Femur (tissue), 1 donor: ENCODE measurements at regions not wholly inside any gene's neighbourhood (a gene's known extent, or its start where the extent isn't known, plus 50 kb on each side); places are given as distances from the start of the nearest gene placed in this dataset.
A peak's percentile ranks its signal among the peaks of the same experiment; 100 is the strongest.
"Not testable (repeated sequence)": the region's sequence is repeated elsewhere in the genome, so short reads cannot be mapped to it uniquely, and the experiment has no call there.

ENCODE experiments used
- DNase-seq: peaks from one replicate; pipeline ENCODE4 v3.0.0-alpha.2; 2017

GRCh38 chr2:240191001-240191400, 50.5 kb upstream of the OTOS start:
- no peak for DNase-seq

DNA sequence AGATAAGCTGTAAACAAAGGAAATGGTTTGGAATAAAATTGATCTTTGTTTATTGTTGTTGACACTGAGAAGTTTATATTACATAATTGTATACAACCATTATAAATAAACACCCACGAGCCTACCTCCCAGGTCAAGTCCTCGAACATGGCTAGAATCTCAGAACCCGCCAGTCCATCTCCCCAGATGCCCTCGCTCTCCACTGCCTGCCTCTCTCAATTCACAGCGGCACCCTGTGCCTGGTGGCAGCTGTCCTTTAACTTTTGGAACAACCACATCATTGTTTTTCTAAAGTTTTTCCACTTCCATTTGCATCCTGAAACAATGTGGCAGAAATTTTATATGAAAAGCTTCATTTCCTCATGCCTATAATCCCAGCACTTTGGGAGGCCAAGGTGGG, 52.2 kb upstream of the OTOS start:
- no peak for DNase-seq

- DNase-seq, result not testable (repeated sequence)
Observed at GRCh38 chr2:240194341-240194762, 53.9 kb upstream of the OTOS start.

DNA sequence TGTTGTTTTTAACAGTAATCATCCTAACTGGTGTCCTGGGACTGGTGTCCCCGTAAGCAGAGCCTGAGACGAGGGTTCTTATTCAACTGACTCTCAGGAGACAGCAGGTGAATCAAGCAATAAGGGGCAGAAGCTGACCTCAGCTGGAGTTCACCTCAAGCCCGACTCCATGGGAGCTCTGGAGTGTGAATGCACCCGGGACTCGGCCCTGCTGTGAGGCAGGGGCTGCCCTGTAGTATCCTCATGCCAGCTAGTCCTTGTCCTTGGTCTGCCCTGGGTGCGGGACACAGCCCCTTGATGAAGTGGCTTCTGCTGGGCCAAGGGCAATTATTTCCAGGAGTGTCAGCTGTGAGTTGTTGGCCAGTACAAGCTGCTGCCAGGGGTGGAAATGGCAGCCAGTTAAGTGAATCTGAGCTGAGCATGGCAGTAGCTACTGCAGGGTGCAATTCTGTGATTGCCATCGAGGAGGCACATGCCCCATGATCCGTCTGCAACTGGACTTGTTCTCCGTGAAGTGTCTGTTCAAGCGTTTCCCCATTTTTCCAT, 54.9 kb upstream of the OTOS start:
- DNase-seq, result no peak

- DNase-seq, result peak; percentile 53
Observed at GRCh38 chr2:240196716-240197461, 56.4 kb upstream of the OTOS start.

DNA sequence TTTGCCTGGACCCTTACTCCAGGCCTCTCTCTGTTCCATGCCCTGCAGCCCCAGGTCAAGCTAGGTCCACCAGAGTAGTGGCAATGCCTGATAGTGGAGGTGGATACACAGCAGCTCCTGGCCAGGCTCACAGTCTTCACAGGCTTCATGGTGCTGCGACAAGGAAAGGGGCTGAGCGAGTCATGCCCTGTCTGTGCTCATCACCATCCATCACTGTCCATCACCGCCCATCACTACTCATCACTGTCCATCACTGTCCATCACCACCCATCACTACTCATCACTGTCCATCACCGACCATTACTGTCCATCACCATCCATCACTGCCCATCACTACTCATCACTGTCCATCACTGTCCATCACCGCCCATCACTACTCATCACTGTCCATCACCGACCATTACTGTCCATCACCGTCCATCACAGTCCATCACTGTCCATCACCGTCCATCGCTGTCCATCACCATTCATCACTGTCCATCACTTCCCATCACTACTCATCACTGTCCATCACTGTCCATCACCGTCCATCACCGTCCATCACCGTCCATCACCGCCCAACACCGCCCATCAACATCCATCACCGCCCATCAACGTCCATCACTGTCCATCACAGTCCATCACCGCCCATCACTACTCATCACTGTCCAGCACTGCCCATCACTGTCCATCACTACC, 57.1 kb upstream of the OTOS start:
- peak; percentile 2 for DNase-seq

GRCh38 chr2:240198226-240198625, 57.8 kb upstream of the OTOS start:
- no peak for DNase-seq

- DNase-seq, result peak; percentile 5
Observed at GRCh38 chr2:240199133-240199870, 58.8 kb upstream of the OTOS start.

DNA sequence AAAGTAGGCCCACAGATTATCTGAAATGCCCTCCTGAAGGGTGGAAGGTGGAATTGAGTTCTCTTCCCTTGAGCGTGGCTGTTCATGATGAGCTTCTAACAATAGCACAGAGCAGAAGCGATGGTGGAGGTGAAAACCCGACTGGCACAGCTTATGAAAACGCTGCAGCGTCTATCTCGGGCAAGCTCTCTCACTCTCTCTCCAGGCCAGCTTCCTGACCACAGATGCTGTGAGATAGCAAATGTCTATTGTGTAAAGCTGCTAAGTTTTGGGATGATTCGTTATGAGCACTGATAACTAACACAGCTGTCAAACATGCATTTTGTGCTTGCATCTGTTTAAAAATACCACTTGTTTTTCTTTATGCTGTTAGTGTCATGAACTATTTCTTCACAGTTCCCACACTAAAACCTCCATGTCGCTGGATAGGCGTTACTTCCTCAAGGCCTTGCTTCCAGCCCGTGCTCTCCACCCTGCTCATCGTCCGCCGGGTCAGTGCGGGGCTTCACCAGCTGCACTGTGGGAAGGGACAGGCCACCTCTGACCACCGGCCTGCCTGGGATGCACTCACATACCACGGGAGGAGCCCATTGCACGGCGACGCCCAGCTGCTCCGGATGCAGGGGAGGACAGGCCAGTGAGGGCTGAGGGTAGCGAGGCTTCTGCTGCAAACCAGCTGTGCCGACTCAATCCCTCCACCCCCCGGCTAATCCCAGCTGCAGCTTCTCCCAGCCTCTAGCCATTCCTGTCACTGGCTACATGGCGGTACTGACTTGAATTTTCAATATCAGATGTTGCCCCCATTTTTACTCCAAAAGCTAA, 60.0 kb upstream of the OTOS start:
- DNase-seq, result peak; percentile 42

DNA sequence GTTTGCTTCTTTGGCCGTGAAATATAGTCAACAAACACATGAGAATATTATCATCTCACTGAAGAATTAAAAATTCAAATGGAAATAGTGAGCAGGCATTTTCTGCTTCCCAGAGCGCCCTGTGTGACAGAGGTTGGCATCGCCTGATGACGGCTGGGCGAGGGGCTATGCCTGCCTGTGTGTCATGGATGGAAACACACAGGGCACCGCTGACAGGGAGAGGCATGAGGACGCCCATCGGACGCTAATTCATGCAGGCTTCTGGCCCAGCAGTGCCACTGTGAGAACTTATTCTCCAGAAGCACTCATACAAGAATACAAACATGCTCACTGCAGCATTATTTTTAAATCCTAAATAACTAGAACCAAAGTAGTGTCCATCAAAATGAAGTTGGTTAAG, 61.4 kb upstream of the OTOS start:
- no peak for DNase-seq

- no peak for DNase-seq
Observed at GRCh38 chr2:240202586-240202985, 62.1 kb upstream of the OTOS start.

DNA sequence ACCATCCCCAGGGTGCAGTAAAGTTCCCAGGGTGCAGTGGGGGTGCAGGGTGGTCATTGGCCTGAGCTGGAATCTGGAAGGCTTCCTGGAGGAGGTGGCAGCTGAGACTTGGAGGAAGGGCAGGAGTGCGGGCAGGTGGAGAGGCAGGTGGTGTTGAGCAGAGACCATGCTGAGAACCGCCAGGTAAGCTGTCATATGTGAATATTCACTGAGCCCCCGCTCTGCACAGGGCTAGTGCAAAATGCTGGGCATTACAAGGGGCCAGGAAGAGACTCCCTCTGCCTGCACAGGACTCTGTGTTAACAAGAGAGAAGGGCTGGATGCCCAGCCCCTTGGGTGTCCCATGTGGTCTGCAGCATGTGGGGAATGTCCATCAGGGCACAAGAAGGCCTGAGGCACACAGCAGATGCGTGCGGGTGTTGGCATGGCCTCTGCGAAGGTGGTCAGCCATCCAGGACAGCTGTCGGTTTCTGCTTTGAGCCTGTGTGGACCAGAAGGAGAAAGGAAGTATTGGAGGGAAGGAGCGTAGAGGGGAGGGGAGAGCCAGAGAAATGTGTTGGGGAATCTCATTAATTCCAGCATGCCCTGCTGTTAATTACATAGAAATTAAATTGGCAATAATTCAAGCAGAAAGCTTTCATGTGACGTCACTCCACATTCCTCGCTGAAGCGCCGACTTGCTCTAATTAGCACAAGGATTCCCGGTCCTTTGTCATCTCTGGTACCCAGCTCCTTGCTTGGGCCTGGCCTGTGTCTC, 62.8 kb upstream of the OTOS start:
- no peak for DNase-seq

GRCh38 chr2:240203788-240204270, 63.4 kb upstream of the OTOS start:
- no peak for DNase-seq

- no peak for DNase-seq
Observed at GRCh38 chr2:240204431-240205276, 64.2 kb upstream of the OTOS start.

DNA sequence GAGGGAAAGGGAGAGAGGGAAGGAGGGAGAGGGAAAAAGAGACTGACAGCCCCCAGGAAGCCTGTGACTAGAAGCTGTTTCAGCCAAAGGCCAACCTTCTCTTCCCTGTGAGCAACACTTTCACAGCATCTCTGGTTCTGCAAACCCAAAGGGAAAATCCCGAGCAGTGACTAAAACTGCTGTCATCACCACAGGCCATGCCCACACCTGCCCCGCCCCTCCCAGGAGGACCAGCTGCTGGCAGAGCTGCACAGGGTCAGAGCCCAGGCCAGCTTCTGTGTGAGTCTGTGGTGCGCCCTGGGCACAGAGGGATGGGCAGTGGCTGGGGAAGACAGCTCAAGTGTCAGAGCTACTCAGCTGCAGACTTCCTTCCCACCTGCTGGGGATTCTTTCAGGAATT, 64.9 kb upstream of the OTOS start:
- no peak for DNase-seq

GRCh38 chr2:240205772-240206171, 65.3 kb upstream of the OTOS start:
- DNase-seq, result no peak

GRCh38 chr2:240206630-240207029, 66.2 kb upstream of the OTOS start:
- no peak for DNase-seq

- DNase-seq, result no peak
Observed at GRCh38 chr2:240207661-240208060, 67.2 kb upstream of the OTOS start.

DNA sequence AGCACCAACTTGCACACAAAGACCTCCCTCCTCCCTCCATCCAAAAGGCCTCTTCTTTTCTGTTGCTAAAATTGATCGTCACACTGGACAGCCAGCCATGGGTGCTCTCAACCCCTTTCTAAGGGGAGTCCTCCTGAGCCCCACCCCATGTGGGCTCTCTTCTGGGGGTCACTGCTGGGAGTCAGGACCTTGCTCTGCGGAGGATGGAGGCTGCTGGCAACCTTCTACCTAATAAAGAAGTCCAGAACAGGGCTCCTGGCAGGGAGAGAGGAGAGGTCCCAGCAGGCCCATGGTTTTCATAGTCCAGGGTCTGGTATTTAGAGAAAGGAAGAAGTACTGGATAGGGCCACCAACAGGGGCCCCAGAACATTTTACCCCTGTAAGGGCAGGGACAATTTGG, 67.6 kb upstream of the OTOS start:
- DNase-seq, result no peak

GRCh38 chr2:240208631-240209211, 68.3 kb upstream of the OTOS start:
- no peak for DNase-seq
